Activated CD4-positive, CD25-positive, alpha-beta regulatory T cell treated with anti-CD3 and anti-CD28 coated beads, Interleukin-2, amount 50 U/mL, for 24 hours (primary cell): ENCODE measurements at regions not wholly inside any gene's neighbourhood (a gene's known extent, or its start where the extent isn't known, plus 50 kb on each side); places are given as distances from the start of the nearest gene placed in this dataset.

Experiments
- ATAC-seq, 2 donors: fragments of 150-1000 bp; cut with Tn5 transposase; one replicate each; pipeline ENCODE4 v1.10.0; 2021; ENCODE audit warnings: mild to moderate bottlenecking in 1 of 2, moderate library complexity in 1 of 2

GRCh38 chr5:167145841-167146240, 1145.6 kb upstream of the WWC1 start:
- ATAC-seq, result no peak

- ATAC-seq, result no peak
Observed at GRCh38 chr5:167147879-167148278, 1143.6 kb upstream of the WWC1 start.

- ATAC-seq, result no peak
Observed at GRCh38 chr5:167150661-167151060, 1140.8 kb upstream of the WWC1 start.

- ATAC-seq, result no peak
Observed at GRCh38 chr5:167152561-167152960, 1138.9 kb upstream of the WWC1 start.

DNA sequence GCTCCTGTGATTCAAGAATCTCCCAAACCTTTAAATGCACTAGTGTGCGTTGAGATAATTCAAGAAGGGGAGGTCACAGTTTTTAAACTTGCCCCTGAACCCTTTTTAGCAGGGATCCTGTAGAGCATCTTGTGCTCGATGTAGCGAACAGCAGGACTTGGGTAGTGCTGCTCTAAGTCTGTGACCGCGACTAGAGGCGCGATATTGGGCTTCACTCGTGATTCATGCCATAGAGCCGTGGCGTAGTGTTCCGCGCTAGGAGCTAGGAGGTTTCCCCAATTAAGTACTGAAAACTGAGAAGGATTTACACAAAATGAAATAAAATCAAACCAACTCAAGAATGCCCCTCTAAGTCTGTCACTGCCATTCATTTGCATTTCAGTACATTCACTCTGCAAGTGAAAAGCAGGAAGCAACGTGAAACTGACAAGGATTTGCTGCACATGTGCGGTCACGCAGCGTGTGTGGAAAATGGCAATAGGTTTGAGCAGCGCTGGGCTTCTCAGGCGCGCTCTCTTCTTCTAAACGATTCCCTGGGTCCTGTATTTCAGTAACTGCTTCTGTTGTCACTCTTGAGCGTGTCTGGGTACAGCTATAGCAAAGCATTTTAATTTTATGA, 1135.9 kb upstream of the WWC1 start:
- ATAC-seq, result no peak

- no peak for ATAC-seq
Observed at GRCh38 chr5:167156446-167156845, 1135.0 kb upstream of the WWC1 start.

DNA sequence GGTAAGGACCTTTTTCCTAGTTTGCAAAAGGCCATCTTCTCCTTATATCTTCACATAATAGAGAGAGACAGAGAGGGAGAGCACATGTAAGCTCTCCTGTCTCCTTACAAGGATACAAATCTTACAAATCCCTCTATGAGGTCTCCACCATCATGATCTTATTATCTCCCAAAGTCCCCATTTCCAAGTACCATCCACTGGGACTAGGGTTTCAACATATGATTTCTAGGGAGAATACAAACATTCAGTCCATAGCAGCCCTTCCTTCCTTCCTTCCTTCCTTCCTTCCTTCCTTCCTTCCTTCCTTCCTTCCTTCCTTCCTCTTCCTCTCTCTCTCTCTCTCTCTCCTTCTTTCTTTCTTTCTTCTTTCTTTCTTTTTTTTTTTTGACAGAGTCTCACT, 1132.9 kb upstream of the WWC1 start:
- no peak for ATAC-seq

DNA sequence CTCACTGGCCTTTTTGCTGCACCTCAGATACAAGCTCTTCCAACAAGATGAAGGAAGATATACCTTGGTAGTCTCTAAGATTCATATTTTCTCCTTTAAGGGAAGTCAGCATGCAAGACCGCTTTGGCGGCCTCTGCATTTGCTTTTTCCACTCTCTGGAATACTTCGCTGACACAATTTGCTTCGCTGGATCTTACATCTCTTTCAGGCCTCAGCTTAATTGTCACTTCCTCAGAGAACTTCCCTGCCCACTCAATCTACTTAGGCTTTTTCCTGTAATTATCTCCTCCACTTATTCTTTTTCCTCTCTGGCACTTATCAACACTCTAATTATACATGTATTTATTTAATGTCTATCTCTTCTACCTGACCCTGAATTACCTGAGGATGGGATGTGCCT, 1131.1 kb upstream of the WWC1 start:
- no peak for ATAC-seq

DNA sequence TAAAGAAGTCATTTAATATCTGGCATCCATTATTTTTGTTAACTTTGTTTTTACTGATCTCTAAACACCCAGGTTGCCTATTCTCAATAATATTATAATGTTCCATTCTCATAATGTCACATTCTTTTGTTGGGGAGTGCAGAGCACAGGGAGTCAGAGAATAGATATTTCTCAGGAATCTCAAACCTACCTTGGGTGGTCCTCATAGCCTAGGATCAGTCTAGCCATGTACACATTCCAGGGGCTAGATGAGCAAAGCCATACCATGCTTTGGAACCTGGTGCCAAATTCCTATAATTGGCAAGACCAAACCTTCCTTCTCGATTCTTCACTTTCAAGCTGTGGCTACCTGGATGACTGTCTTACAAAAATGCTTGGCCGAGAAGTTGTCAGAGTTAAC, 1124.7 kb upstream of the WWC1 start:
- ATAC-seq, result no peak

- no peak for ATAC-seq
Observed at GRCh38 chr5:167167191-167167795, 1124.2 kb upstream of the WWC1 start.

GRCh38 chr5:167168971-167169370, 1122.5 kb upstream of the WWC1 start:
- no peak for ATAC-seq

GRCh38 chr5:167171056-167171455, 1120.4 kb upstream of the WWC1 start:
- ATAC-seq, result no peak

- ATAC-seq, result no peak
Observed at GRCh38 chr5:167177736-167178135, 1113.7 kb upstream of the WWC1 start.

DNA sequence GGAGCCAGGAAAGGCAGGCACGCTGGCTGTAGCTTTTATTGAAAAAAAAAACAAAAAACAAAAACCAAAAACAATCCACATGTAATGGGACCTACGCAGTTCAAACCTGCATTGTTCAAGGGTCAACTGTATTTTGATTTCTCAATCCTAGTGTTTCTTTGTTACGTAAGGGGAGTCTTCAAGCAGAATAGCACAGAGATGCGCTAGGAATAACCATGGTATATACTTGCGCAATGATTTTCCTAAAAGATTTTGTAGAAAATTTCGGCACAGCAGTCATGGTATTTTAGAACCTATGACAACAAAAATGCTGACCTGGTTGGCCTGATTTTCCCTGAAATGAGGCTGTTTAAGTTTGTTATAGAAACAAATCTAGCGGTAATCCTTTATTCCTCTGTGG, 1110.5 kb upstream of the WWC1 start:
- ATAC-seq, result no peak

DNA sequence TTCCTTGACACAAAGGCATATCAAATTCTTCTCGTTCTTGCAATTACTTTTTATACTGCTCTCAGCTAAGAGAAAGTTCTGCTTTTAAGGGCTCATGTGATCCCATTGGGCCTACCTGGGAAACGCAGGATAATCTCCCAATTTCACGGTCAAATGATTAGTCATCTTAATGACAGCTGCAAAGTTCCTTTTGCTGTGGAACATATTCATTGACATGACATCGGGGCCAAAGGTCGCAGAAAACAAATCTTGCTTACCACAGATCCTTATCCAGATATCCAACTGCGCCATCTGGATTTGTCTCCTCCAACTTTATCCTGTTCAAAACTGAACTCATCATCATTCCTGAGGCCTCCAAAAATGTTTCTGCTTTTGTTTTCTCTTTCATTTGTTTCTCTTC, 1085.6 kb upstream of the WWC1 start:
- no peak for ATAC-seq

DNA sequence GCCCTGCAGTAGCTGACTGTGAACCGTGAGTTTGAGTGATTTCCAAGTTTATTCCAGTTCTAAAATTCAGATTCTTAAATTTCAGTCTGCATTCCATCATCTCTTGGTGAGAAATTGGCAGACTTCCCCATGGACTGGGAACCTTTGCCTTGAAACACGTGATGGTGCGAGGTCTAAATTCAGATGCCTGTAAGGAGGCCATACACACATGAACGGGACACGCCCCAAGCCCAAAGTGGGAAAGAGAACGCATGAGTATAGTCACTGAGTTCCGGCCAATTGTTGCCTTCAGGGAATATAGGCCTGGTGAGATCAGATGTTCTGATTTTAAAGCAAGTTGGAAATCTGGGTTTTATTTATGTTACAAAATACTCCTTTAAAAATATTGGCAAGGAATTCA, 1084.4 kb upstream of the WWC1 start:
- no peak for ATAC-seq

DNA sequence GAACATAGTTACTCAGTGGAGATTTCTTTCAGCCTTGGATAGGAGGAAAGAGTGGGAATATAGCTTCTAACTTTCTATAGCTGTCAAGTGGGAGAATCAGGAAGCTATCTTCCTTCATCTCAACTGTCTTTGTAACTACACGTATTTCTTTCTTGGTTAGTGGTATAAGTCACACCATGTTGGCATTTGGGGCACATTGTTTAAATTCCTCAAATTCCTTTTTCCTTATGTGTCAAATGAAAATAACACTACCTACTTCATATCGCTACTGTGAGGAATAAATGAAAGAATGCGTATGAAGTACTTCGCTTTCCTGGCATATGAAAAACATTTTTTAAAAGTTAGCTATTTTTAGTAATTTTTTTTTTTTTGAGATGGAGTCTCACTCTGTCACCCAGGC, 1082.5 kb upstream of the WWC1 start:
- ATAC-seq, result no peak

- ATAC-seq, result no peak
Observed at GRCh38 chr5:167217097-167217743, 1074.2 kb upstream of the WWC1 start.

- no peak for ATAC-seq
Observed at GRCh38 chr5:167219298-167219697, 1072.1 kb upstream of the WWC1 start.

GRCh38 chr5:167226386-167226785, 1065.1 kb upstream of the WWC1 start:
- ATAC-seq, result no peak

DNA sequence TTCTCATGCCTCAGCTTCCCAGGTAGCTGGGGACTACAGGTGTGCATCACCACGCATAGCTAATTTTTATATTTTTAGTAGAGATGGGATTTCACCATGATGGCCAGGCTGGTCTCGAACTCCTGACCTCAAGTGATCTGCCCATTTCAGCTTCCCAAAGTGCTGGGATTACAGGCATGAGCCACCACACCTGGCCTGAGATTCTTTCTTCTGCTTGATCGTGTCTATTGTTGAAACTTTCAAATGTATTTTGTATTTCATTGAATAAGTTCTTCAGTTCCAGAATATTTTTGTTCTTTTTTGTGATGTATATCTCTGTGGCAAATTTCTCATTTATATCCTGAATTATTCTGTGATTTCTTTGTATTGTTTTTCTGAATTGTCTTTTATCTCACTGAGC, 1063.3 kb upstream of the WWC1 start:
- ATAC-seq, result no peak

DNA sequence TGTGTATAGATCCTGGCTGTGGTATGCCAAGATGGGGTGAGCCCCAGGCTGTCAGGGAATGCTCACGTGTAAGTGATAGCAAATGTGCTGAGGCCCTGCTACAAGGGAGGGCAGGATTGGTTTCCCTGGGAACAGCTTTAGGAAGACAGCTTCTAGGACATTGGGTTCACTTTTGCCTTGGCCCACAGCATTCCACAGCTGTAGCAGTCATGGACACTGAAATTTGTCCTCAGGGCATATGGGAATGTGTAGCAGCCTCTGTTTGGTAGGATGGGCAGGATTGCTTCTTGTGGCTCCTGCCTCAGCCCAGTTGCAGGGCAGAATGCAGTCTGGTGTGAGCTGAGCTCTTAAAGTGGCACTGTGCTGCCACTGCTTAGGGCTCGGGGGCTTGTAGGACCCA, 1061.7 kb upstream of the WWC1 start:
- ATAC-seq, result no peak

- ATAC-seq, result no peak
Observed at GRCh38 chr5:167230414-167230813, 1061.0 kb upstream of the WWC1 start.

GRCh38 chr5:167232675-167233311, 1058.7 kb upstream of the WWC1 start:
- no peak for ATAC-seq
